ENCODE measurements at regions not wholly inside any gene's neighbourhood (a gene's known extent, or its start where the extent isn't known, plus 50 kb on each side); places are given as distances from the start of the nearest gene placed in this dataset.

DNA sequence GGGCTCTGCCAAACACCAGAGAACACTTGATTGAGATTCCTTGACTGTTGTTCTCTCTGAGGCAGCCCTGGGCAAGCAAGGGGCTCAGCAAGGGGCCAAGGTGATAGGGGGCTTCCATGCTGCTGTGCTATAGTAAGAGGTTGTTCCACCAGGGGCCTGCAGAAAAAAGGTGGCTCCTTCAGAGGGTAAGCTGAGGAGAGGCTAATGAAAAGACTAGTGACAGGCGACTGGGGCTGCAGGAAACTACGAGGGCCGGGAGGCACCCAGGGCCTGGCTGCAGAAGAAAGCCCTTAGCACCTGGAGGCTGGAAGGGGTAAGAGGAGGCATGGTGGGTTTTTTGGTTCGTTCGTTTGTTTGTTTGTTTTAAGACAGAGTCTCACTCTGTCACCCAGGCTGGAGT lies 88.0 kb upstream of the CTNNA1 start:
- DNase-seq (ENCODE audit: low spot score), result no peak

DNA sequence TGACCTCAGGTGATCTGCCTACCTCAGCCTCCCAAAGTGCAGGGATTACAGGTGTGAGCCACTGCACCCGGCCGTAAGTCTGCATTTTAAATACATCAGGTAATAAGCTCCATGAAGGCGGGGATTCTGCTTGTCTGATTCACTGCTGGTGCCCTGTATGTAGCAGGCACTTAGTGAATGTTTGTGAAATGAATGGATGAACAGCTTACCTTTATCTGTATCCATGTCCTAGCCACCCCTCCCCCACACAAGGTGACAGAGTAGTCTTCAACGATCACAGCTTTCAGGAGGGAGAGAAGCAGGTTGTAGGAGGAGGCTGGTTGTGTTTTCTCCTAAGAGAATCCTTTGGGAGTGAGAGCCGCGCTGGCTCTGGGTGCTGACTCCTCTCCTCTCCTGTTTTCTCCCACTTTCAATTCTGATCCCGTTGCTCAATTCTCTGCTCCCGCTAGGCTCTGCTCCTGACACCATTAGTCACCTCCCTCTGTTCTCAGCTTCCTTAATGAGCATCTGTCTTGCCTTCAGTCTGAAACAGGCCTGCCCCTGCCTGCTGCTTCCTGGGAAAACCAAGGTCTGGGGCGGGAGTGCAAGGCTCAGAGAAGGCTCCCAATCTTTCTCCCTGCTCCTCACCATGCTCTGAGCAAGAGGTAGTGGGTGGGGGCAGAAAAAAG lies 88.8 kb upstream of the CTNNA1 start:
- no peak for DNase-seq (ENCODE audit: low spot score)

DNA sequence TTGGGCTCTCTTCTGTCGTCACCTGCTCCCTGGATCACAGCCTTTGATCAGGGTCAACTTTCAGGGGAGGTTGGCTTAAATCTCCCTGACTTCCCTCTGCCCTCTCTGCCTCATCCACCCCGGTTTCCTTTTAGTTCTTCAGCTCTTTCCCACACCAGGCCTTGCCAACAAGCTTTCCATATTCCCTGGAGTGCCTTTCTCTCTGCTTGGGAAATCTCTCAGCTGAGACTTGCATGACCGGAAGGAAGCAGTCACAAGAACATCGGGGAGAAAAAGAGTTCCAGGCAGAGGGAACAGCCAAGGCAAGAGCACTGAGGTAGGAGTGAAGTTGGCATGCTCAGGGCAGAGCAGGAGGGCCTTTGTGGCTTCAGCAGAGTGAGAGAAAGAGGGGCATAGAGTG lies 88.4 kb upstream of the HSPA9 start:
- no peak for DNase-seq (ENCODE audit: low spot score)

DNA sequence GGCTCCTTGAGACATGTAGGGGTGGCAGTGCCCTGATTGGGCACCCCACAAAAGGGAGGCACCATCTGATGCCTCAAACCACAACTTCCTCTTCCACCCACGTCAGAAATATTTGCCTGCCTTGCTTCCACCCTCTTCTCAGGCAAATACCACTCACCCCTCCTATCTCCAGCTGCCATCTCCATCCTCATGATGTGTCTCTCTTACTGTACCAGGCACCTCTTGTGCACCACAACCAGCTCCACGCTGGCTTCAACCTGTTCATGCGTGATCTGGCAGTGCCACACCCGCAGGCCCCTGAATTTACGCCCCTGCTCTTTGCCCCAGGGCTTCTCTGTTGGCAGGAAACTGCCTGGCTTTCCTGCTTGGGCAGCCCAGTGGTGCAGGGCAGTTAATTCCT lies 87.8 kb upstream of the HSPA9 start:
- no peak for DNase-seq (ENCODE audit: low spot score)

DNA sequence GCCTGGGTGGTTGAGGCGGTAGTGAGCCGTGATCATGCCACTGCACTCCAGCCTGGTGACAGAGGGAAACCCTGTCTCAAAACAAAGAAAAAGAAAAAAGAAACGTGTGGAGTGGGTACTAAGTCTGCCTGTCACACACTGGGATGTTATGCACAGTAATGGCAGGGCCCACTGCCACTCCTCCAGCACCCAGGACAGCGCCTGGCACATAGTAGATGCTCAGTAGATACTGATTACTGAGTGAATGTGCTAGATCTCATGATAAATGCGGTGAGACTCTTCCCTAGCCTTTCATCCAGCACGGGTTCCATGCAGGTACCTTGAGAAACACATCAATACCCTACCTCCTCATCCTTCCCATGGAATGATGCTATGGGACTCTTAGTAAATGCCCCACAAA lies 87.4 kb upstream of the HSPA9 start:
- DNase-seq (ENCODE audit: low spot score), result no peak

DNA sequence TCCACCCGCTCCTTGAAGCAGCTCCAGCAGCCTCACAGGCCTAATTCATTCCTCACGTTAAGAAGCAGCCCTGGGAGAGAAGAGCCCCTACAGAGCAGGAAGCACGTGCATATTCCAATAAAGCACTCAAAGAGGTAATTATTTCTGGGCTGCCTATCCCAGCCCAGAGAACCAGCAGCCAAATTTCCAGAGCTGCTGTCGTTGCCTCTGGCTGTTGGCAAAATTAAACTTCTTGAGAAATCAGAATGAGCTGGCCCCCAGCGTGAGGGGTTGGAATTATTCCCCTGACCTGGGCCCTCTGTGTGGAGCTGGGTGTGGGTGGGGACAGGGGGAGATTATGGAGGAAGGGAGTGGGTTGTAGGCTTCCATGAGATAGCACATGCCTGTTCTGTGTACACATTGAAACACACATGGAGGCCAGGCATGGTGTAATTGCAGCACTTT lies 86.8 kb upstream of the HSPA9 start:
- DNase-seq (ENCODE audit: low spot score), result no peak

DNA sequence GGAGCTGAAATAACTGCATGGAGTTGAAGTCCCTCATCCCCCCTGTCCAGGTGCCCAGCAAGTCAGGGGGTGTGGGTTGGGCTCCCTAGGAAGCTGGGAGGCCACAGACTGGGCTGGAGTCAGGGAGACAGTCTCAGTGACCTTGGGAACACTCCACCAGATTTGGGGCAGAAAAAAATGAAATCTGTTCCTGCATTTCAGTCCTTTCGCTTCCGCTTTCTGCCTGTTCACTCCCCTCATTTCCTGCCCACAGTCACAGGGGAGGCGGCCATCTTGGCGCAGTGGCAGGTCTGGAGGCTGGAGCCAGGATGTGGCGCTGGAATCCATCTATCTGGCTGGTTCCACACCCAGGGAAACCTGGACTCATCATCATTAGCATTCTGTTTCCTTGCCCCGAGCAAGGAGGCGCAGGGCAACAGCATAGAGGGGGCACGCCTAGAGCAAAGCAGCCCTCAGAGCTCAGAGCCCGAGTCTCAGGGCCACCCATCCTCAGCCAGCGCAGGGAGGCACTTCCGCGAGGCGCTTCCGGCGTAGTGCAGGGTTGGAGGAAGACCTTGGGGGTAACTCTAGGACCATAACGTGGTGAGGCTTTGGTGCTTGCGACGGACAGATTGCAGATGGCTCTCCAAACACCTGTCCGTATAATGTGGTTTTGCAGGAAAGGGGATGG lies 86.2 kb upstream of the HSPA9 start:
- DNase-seq (ENCODE audit: low spot score), result no peak

DNA sequence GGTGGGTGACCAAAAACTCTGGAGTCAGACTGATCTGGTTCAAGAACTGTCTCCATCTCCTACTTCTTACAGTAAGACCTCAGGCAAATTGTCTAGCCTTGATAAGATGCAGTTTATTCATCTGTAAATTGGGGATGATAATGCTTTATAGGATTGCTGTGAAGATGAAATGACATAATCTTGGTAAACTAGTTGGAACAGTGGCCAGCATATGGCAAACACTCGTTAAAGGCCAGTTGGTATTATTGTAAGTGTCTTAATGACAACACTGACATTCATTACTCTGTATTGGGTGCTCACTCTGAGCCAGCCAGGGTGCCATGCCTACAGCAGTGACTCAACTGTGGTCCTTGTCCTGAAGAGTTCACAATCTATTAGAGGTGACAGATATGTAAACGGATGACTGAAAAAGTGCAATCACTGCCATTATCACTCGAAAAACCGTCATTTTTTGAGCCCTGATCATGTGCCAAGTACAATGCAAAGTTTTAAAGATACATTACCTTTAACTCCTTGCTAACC lies 84.9 kb upstream of the HSPA9 start:
- no peak for DNase-seq (ENCODE audit: low spot score)

DNA sequence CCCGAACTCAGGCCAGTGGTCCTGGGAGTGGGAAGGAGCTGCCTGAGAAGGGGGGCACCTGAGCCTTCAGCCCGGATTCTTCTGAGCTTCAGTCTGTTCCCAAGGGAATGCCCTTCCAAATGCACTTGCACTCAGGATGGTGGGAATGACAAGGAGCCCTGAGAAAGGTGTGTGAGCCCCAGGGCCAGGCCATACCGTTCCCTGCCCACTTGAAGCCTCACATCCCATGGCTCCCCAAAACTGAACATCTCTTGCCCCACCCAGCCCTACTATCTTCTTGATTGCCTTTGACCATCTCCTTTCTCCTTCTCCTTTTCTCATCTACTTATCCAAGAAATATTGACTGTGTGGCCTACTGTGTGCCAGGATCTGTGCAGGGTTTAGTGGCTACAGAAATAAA lies 84.4 kb upstream of the HSPA9 start:
- DNase-seq (ENCODE audit: low spot score), result no peak

DNA sequence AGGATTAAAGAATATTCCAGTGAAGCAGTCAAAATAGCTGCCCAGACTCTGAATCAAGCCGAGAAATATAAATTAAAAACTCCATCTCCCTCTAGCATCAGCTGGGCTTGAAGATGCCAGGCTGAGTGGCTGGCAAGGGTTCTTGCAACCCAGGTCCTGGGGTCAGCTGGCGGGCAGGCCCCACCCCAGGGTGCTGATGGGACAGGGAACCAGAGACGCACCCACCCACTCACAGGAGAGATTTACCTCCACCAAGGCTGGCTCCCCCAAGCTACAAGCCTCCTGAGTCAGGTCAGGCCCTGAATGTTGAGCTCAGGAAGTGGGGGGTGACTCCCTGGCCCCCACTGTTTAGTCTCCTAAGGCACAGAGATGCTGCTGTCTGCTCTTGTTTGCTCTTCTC lies 83.9 kb upstream of the HSPA9 start:
- no peak for DNase-seq (ENCODE audit: low spot score)

DNA sequence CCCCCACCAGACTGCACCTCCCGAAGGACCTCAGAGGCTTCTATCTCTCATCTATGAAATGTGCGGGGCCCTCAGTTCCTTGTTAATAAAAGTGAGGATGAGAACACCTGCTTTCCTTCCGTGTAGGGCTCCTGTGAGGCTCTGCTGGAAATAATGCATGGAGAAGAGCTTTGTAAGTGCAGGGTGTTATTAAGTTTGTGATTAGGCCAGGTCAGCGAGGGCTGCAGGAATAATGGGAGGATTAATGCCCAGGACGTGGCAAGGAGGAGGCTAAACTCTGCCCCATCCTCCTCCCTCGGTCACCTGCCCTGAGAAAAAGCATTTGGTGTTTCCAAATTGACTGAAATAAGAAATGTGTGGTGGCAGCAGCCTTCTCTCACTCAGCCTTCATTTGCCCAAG lies 83.5 kb upstream of the HSPA9 start:
- no peak for DNase-seq (ENCODE audit: low spot score)

DNA sequence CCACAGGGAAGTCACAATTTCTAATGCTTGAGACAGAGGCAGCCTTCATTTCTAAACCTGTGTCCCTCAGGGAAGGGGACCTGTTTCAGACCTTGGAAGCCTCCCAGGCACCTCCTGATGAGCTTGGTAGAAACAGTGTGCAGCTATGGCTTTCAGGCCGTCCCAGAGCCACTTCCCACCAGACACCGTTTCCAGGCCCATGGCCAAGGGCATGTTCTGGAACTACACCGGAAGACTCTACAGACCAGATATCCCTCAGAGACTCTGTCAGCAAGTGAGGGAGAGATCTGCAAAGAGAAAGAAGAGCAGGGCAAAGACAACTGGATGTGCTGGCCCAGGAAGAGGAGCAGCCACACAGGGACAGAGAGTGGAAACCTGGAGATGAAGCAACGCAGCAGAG lies 82.2 kb upstream of the HSPA9 start:
- no peak for DNase-seq (ENCODE audit: low spot score)

DNA sequence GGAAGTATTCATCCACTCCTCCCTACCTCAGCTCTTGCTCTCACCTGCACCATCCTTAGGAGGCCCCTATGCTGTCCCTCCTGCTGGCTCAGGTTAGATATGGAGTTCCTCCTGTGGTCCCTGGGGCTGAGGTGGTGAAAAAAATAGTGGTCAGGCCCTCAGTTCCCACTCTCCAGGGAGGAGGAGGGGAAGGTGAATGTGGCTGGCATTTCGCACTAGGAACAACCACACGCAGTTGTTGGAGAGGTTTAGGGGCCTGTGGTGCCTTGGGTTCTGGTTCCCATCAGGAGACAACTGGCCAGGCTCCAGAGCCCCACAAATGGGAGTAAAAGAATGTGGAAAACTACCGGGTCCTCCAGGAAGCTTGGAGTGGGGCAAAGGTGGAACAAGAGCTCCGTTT lies 81.7 kb upstream of the HSPA9 start:
- no peak for DNase-seq (ENCODE audit: low spot score)

DNA sequence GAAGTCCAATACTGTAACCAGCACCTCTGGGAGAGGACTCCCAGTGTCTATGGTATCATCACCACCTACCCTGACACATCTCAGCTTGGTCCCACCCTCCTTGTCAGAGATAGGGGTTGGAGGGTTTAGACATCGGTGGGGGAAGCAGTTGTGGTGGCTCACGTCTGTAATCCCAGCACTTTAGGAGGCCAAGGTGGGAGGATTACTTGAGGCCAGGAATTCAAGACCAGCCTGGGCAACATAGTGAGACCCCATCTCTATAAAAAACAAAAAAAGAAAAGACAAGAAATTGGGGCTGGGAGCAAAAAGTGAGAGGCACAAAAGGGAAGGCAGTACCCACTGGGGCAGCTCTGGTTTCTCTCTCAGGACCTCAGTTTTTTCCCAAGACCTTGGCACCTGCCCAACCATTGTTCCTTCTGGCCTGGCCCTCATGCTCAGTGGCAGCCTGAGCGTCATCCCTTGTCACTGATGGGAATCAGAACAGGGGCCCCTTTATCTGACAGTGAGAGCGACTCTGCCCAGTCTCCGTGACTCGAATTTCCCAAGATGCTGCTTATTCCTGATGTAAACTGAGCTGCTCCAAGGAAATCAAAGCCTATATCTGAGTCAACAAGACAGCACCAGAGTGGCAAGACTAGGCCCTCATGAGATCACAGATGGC lies 80.5 kb upstream of the HSPA9 start:
- no peak for DNase-seq (ENCODE audit: low spot score)

DNA sequence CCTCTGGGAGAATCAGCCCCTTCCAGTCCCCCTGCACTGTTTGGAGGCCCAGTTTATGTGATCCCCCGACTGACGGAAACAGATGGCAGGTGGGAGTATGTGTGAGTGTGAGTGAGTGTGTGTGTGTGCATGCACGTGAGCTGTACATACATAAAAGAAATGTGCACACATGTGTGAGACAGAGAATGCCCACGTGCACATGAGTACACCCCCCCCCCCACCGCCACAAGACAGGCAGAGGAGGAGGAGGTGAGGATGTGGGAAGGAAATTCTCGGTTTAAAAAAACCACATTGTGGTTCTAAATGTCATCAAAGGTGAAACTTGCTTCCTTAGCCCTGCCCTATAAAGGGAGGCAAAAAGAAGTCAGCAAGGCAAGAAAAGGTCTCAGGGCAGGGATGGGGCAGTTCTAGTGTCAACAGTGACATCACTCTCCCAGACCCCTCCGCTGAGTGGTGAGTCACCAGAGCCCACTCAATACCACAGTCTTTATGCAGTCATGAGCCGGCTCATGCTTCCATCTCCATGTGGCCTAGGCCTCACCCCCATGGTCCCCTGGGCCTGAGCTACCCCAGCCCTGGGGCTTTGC lies 79.2 kb upstream of the HSPA9 start:
- DNase-seq (ENCODE audit: low spot score), result no peak

DNA sequence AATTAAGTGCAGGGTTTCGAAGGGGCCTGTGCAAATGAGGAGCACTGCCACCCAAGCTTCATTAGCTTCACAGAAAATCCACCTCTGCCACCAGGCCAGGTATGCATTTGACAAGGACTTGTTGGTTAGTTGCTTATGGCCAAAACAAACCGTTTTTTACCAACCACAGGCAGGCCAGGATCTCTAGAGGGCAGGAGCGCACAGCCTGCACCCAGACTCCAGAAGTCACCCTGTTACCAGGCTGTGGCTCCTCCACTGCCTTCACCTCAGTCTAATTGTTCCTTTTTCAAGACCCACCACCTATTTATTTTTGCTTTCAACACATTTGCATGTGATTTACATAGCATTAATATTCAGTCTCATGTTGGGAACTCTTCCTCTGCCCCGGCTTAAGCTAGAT lies 78.3 kb upstream of the HSPA9 start:
- no peak for DNase-seq (ENCODE audit: low spot score)

DNA sequence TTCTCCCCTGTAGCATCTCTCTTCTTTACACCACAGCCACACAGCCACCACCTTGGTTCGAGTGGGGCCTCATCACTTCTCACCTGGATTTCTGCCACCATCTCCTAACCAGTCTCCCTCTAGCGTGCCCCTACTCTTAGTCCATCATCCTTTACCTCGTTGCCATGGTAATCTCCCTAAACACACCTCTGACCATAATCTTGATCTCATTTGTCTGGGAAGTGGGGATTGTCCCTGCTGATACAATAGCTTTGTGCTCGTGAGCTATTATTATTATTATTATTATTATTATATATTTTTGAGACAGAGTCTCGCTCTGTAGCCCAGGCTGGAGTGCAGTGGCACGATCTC lies 76.5 kb upstream of the HSPA9 start:
- DNase-seq (ENCODE audit: low spot score), result no peak

DNA sequence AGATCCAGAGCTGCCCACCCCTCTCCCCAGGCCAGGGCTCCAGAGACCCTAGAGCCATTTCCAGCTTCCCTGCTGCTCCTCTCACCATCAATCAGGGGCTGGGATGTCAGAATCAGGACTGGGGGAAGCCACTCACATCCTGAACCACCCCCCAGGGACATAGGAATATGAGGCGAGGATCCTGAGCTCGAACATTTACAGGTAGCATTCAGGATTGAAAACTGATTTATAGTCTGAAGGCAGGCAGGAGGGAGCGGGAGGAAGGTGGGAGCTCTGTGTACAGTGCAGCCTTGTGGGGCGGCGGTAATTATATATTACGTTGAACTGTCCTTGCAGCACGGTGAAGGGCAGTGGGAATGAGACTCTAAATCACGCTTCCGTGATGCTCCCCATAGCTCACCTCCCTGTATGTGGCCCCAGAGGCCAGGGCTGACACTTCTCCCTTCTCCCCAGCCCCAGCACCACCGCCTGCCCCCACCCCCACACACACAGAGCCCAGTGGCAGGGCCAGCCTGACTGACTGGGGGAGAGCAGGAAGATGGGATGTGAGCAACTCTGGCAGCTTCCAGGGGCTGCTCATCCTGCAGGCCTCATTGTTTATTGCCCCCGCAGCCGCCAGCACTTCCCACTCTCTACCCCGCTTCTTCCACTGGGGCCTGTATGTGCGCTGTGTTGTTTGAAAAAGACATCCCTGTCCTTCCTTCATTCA lies 76.0 kb upstream of the HSPA9 start:
- DNase-seq (ENCODE audit: low spot score), result no peak

DNA sequence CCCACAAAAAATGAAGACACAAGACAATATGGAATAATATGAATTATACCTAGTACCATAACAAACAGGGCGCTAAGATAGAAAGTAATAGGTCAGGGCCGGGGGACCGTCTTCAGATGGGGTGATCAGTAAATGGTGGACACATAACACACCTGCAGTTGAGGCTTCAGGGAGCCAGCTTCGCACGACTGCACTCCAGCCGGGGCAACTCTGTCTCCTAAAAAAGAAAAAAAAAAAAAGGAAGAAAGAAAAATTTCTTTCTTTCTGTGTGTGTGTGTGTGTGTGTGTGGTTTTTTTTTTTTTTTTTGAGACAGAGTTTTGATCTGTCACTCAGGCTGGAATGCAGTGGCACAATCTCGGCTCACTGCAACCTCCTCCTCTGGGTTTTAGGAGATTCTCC lies 75.0 kb upstream of the HSPA9 start:
- DNase-seq (ENCODE audit: low spot score), result no peak

DNA sequence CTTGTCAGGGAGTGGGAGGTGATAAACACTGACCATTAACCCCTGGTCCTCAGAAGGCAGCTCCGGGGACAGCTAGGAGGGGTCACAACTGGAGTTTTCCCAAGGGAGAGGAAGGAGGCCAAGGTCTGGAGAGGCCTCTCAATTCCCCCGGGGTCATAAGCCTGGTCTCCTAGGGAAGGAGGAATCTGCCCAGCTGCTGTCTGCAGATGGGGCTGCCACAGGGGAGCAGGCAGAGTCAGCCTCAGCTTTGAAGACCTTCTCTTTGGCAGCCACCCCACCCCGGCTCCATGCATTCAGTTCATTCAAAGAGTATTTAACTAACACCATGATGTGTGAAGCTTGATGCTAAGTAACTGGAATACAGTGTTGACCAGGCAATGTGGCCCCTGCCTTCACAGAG lies 74.6 kb upstream of the HSPA9 start:
- no peak for DNase-seq (ENCODE audit: low spot score)

DNA sequence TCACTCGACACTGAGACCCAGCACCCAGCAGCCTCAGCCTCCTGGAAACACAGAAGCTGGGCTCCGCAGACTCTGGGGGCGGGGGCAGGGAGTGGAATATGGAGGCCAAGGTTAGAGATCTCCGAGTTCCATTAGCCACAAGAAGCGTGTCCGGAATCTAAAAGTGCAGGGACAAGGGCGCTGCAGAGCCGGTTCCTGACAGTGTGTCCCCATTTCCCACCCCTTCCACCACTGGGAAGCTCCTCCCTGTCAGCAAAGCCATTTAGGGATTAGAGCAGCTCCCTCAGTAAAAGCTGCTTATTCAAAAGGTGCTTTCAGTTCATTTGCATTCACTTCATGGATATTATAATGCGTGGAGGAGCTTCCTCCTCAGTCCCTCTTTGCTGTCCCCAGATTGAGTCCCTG lies 74.1 kb upstream of the HSPA9 start:
- no peak for DNase-seq (ENCODE audit: low spot score)

DNA sequence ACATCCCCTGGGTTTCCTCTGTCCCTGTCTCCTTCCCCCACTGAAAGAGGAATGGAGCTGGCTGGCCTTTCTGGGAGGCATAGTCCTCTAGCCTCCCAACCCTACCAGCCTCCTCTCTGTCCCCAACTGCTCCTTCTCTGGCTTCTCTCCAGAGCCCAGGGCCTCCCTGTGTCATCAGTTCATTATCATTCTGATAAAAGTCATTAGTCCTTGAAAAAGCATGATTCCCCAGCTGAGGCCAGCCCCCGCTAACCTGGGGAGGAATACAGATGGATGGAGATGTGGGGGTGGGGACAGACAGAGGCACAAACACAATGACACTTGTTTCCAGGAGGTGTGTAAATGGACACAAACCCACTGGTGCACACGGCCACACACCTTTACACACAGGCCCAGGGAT lies 73.6 kb upstream of the HSPA9 start:
- DNase-seq (ENCODE audit: low spot score), result no peak
